ENCODE measurements at regions not wholly inside any gene's neighbourhood (a gene's known extent, or its start where the extent isn't known, plus 50 kb on each side); places are given as distances from the start of the nearest gene placed in this dataset.
"Not testable (repeated sequence)": the region's sequence is repeated elsewhere in the genome, so short reads cannot be mapped to it uniquely, and the experiment has no call there.

GRCh38 chr13:73171926-73172325 is 113.1 kb downstream of the KLF5 start:
- DNase-seq = no peak

- DNase-seq = no peak
Measured at GRCh38 chr13:73171271-73171682, 112.5 kb downstream of the KLF5 start.

- no peak for DNase-seq
Measured at GRCh38 chr13:73169971-73170370, 111.2 kb downstream of the KLF5 start.

GRCh38 chr13:73168953-73169401 is 110.2 kb downstream of the KLF5 start:
- DNase-seq = no peak

GRCh38 chr13:73168226-73168952 is 109.6 kb downstream of the KLF5 start:
- DNase-seq = no peak

GRCh38 chr13:73167028-73167820 is 108.4 kb downstream of the KLF5 start:
- no peak for DNase-seq

GRCh38 chr13:73166204-73166603 is 107.4 kb downstream of the KLF5 start:
- DNase-seq = no peak

- no peak for DNase-seq
Measured at GRCh38 chr13:73162912-73163911, 104.4 kb downstream of the KLF5 start.

GRCh38 chr13:73160371-73161031 is 101.7 kb downstream of the KLF5 start:
- not testable (repeated sequence) for DNase-seq

GRCh38 chr13:73158851-73159250 is 100.0 kb downstream of the KLF5 start:
- DNase-seq = no peak

GRCh38 chr13:73157031-73157430 is 98.2 kb downstream of the KLF5 start:
- no peak for DNase-seq

- DNase-seq = no peak
Measured at GRCh38 chr13:73146707-73147106, 87.9 kb downstream of the KLF5 start.

- no peak for DNase-seq
Measured at GRCh38 chr13:73142071-73142470, 83.3 kb downstream of the KLF5 start.

- no peak for DNase-seq
Measured at GRCh38 chr13:73141292-73141771, 82.5 kb downstream of the KLF5 start.

GRCh38 chr13:73140801-73141200 is 82.0 kb downstream of the KLF5 start:
- no peak for DNase-seq

- DNase-seq = no peak
Measured at GRCh38 chr13:73138638-73139491, 80.1 kb downstream of the KLF5 start.

GRCh38 chr13:73138276-73138637 is 79.5 kb downstream of the KLF5 start:
- DNase-seq = no peak

GRCh38 chr13:73136776-73137175 is 78.0 kb downstream of the KLF5 start:
- DNase-seq = no peak

- no peak for DNase-seq
Measured at GRCh38 chr13:73133531-73133930, 74.7 kb downstream of the KLF5 start.

GRCh38 chr13:73131247-73131646 is 72.4 kb downstream of the KLF5 start:
- DNase-seq = no peak

GRCh38 chr13:73129023-73129422 is 70.2 kb downstream of the KLF5 start:
- no peak for DNase-seq
